NCI-H2029 treated with DMSO at 0.1 percent for 48 hours (cell line): ENCODE measurements at regions not wholly inside any gene's neighbourhood (a gene's known extent, or its start where the extent isn't known, plus 50 kb on each side); places are given as distances from the start of the nearest gene placed in this dataset.
"Not testable (repeated sequence)": the region's sequence is repeated elsewhere in the genome, so short reads cannot be mapped to it uniquely, and the experiment has no call there.

Experiments used
- DNase-seq: peaks from one replicate; lab custom pipeline; 2025; lab: John Stamatoyannopoulos, UW

DNA sequence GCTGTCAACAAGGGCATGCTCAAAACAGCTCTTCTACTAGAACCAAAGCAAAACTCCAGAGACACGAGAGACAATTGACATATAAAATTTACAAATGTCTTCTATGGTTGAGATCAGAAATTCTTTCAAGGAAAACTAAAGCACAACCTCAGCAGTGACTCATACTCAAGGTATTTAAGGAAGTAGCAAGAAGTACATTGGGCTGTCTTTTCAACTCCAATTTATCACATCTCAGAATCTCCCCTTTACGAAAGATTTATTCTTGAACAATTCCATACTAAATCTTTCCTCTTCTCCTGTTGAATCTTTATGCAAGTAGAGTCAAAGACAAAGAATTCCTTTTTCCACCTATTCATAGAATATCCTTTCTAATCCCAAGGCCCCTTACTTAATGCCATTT lies 324.0 kb downstream of the IRS1 start:
- no peak for DNase-seq

DNA sequence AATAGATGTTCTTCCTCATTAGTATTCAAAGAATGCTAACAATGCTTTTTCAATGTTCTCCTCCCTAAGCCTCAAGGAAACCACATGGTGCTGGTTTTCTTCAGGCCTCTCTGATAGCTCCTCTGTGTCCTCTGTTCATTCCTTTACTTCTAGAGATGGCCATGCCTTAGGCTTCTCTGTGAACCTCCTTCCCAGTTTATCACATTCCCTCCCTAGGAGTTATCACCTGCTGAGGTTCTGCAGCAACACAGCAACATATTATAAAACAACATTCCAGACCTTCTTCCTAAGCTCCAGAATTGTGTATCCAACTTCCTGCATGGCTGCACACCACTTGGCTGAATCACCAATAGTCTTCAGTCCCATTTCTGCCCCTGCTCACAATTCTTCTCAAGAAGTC lies 325.5 kb downstream of the IRS1 start:
- DNase-seq: no peak

DNA sequence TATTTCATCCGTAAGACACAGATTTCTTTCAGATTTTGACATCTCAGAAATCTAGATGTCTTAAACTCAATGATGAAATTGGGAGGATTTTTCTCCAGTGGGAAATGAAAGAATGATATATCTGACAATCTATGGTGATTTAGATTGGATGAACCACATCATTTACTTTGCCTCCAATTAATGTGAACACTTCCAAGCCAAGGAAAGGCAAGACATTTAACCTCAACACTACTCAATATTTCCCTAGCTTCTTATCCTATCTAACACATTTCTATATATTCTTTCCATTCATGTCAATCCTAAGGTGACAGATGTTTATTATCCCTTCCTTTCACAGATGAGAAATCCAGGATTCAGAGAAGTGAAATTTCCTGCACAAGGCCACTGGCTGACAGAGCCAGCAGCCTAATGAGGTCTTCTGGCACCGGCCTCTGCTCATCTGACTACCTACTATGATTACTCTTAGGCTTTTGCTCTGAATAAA lies 327.6 kb downstream of the IRS1 start:
- DNase-seq: no peak

DNA sequence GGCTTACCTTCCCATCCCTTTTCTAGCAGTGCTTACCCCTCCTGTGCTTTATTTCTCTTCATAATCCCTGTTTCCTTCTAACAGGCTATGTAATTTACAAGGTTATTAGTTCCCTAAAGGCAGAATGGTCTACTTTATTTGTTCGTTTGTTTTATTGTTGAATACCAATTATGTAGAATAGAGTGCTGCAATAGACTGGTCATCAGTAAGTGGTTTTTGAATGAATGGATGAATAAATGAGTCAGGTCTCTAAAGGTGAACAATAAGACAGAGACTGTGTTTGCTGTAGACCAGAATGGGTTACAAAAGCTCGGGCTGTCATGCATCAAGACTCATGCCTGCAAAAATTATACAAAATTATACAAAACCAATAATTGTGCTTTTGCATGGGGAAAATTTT lies 332.0 kb downstream of the IRS1 start:
- DNase-seq: no peak

DNA sequence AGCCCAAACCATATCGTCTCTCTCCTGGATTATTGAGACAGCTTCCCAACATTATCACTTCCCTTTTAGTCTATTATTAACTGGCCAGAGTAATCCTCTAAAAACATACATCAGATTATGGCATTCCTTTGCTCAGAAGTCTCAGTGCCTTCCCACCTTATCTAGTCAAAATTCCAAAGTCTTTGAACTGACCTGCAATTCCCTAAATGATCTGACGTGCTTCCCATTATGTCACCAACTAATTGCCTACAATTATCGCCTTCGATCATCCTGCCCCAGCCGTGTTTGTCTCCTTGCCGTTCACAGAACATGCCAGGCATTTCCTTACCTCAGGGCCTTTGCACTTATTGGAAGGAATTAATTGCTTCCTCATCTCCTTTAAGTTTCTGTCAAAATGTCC lies 332.4 kb downstream of the IRS1 start:
- DNase-seq: no peak

DNA sequence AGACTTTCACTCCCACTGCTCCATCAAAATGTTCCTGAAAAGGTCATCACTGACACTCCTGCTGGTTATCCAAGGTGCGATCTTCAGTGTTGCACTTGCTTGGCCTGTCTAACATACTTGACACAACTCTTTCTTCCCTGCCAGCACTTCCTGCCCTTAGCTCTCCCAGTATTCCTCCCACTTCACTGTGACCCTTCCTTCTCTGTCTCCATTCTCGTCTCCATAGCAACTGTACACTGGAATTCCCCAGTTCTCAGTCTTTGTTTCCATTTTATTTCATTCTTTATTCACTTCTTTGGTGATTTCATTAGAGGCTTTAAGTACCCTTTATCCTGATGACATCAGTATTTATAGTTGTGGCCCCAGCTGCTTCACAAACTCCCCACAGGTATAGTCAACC lies 333.0 kb downstream of the IRS1 start:
- DNase-seq: no peak

DNA sequence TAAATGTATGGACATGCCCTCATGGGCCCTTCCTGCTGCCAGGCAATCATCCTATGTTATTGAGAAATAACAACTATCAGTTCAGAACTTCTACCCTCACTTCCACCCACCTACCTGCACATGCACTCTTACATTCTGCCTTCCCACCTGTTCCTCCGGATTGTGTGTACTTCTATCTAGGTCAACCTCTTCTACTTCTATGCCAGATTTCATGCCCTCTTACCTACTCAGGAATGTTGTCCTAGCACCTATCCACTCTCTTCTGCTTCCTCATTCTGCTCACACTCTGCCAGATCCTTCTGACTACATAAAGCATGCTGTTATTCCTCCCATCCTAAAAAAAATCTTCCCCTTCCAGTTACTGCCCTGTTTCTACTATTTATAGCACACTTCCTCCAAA lies 333.5 kb downstream of the IRS1 start:
- DNase-seq: no peak

DNA sequence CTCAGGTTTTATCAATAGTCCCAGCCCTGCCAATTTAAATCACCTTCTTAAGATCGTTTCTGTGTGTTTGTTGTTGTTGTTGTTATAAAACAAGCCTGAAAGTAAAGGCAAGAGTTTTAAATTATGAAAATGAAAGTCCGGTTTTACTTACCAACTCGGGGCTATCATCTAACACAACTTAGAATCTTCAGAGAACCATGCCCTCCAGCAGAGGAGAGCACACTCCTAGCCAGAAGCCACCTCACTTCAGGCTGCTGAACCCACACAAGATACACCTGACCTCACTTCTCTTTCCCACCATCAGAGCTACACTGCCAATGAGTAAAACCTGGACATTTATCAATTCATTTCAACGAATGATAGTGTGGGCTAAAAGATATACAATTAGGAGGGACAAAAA lies 335.2 kb downstream of the IRS1 start:
- DNase-seq: no peak

DNA sequence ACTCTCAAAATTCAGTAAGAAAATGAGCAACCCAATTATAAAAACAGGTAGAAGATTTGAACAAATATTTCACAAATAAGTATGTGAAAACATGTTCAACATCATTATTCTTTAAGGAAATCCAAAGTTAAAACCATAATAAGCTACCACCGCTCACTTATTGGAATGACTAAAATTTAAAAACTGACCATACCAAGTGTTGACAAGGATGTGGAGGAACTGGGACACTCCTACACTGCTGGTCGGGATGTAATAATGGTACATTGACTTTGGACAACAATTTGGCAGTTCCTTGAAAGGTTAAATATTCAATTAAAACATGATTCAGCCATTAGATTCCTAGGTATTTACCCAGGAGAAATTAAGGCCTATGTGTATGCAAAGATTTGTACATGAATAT lies 336.5 kb downstream of the IRS1 start:
- no peak for DNase-seq

DNA sequence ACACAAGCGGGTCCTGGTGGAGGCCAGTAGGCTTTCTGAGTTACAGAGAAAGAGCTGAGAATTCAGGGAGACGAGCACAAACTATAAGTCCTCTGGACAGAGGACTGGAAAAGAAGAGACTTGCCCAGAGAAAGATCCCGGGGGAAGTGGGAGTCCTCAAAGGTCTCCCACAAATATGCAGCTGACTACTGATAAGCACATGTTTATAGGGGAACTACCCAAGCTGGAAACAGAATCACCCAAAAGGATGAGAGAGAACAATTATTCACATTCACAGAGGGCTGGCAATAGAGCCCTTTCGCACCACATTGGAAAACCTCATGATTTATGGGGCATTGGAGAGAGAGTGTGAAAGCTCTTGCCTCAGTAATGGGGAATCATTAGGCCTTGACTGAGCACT lies 337.6 kb downstream of the IRS1 start:
- no peak for DNase-seq

DNA sequence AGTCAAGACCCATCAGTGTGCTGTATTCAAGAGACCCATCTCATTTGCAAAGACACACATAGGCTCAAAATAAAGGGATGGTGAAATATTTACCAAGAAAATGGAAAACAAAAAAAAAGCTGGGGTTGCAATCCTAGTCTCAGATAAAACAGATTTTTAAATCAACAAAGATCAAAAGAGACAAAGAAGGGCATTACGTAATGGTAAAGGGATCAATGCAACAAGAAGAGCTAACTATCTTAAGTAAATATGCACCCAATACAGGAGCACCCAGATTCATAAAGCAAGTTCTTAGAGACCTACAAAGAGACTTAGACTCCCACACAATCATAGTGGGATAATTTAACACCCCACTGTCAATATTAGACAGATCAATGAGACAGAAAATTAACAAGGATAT lies 343.5 kb downstream of the IRS1 start:
- not testable (repeated sequence) for DNase-seq

DNA sequence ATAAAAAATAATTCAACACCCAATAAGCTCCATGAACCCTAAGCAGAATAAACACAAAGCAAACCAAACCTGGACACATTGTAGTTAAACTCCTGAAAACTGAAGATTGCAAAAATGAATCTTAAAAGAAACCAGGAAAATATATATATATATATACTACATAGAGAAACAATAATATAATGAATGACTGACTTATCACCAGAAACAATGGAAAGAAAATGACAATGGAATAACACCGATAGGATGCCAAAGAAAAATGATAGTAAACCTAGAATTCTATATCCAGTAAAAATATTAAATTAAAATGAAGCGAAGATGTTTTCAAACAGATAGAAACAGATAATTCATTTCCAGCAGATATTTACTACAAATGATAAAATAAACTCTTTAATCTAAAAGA lies 346.9 kb downstream of the IRS1 start:
- DNase-seq: no peak

DNA sequence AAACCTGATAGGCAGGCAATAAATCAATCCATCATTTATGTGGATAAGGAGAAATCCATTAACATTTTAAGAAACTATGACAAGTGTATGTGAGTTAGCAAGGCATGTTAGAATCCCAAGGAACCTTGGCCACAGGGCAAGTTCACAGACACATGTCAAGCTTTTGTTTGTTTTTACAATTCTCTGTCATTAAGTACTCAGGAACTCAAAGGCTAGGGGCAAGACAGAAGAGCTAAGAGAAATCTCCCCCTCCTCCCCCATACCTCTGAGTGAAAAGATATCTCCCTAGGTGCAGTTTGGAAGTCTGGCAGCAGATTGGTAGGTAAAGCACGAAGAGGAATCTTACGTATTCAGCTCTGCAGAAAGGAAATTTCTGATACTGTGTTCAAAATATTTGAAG lies 348.1 kb downstream of the IRS1 start:
- no peak for DNase-seq

DNA sequence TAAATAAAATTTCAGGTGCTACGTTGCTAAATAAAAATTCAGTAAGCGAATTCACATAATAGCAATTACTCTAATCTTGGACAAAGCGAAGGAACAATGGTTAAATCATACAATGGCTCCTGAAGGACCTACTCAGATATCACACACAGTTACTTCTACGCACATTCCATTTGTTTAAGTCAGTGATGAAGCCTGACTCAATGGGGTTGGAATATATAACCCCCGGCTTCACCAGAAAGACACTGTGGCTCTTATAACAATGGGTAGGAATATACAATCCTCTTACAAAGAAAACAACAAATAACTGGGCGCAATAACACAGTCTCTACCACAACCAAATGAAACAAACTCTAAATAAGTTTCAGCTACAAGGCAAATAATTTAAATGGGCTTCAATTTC lies 349.5 kb downstream of the IRS1 start:
- no peak for DNase-seq

DNA sequence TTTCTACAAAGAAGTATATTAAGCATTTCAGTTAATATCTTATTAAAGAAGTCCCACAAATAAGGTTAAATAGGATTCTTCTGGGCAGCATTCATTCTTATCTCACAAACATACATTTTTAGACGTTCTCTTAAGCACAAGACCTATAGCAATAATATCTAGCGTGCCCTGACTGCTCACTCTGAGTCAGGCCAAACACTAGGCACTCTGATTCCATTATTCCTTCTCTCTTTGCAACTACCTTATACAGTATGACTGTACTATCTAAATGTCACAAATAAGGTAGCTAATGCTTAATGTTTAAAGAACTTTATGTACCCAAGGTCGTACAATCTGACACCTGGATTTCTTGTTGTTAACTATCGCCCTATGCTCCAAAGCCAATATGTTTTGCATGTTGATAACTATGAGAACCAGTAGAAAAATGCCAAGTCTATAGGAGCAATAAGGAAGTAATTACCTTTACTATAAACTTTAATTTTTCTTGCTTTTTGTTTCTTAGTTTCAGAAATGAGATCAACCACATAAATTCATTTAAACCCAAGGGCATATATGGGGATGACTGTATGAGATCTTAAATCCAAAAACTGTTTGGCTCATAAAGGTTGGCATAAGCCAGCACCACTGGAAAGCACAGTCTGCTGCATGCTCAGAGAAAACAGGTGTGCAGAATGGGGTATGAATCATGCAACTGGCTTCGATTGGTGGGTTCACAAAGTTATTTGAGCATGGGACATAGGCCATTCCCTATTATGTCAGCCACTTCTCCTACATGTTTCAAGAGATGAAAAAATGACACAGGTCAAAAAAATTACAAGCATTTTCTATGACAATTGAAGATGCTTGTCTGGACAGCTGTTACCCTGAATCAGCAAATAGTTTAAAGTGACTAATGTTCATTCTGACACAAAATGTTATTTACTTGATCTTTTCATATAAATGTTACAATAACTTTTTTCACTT lies 352.0 kb downstream of the IRS1 start:
- DNase-seq: no peak

DNA sequence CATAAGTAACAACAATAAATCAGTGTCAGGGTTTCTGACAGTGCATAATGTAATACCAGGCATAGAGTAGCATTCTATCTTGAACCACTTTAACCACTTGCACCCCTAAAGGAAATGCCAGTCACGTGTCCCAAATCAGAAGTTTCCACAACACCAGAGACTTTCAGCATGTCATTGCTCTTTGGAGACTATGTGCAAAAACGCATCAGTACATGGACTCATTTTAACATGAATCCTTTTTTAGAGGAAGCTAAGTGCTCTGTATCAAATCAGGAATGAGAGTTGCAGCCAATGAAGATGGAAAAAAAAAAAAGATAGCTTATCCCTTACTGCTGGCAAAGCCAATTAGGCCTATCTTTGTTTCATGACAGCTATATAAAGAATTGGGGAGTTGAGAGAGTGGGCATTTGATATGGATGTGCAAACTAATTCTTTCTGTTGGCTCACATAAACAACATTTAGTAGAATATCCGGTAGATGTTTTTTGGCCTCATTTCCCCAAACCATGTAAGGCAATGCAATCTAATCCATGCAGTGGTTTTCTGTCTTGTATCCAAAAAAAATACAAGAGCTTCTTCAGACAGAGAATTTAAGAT lies 353.1 kb downstream of the IRS1 start:
- no peak for DNase-seq

DNA sequence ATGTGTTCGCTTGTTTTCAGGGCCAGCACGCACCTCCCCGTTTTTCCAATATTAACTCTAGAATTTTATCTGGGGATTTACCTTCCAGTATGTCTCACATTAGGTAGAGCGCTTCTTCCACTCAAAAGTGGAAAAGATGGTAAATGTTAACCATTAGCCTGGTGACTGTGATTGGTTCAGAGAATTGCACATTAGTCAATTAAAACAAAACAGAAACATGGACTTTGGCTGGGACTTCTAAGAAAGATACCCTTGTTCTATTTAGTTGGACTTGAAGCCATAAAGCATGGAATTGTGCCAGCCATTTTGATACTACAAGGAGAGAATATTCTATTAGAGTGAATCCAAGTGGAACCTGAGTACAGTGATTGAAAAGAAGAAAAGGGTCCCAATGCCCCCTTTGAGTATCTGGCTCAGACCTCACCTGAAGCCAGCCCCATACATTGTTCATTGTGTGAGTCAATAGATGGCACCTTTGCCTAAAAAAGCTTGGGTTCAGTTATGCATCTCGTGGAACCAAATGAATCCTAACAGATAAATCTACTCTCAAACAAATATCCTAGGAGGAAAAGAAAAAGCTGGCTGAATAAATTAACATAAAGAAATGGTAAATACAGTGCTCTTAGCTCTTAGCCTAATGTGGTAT lies 354.3 kb downstream of the IRS1 start:
- no peak for DNase-seq

DNA sequence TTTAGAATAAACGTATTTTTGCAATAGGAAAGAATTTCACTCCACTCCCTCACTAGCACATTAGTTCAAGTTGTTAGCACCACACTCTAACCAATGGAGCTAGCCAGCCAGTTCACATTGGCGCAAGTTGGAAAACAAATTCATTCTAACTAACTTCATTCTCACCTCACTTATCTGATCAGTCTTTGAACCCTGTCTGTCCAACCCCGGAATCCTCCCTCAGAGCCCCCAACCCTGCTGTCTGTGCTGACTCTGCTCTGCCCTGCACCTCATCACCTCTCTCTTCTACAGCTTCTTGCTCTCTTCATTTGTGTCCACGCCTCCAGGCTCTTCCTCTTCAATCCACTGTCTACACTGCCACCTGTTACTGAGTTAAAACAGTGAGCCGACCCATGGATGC lies 356.5 kb downstream of the IRS1 start:
- DNase-seq: no peak

DNA sequence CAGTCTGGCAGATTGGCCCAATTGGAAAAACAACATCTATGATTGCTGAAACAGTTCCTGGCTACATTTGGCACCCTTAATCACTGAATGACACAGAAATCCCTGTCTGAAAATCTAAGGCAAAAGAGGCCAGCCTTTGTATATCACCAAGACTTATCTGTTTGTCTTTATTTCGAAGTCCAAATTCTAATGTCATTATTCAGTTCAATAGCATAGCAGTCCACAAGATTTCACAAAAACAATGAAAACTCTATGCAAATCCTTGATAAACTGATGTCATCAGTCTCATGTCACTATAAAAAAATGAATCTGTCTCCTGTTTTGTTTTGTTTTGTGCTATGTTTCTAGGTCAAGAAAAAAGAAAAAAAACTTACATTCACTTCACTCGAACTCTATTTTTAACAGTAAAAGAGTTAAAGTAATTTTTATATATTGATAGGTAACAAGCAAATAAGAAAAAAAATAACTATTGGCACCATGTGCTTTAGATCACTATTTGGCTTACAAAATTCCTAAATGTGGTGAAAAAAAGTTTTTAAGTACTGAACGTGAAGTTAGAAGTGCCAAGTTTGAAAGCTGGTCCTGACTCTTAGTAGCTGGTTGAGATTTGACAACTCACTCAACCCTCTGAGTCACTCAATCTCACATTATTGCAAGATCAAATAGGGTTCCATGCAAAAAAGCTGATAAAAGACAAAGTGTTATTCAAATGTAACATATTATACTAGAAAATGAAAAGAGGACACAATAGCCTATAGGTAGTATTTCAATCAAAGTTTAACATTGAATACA lies 359.3 kb downstream of the IRS1 start:
- no peak for DNase-seq

DNA sequence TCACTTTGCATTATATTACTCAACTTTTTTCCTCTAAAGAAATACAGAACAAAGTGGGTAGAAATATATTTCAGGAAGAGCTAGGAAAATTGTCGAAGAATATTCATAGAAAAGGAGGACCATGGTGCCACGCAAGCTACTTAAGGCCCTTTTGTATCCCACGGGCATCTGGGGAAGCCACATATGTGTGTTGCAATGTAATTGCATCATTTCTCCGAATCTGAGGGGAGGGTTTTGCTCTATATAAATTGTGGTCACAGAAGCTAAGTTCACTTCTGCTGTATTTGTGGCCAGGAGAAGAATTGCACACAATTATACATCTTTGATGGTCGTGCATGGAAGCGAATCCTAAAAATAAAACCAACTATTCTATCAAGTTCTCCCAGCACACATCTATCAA lies 360.3 kb downstream of the IRS1 start:
- DNase-seq: no peak

DNA sequence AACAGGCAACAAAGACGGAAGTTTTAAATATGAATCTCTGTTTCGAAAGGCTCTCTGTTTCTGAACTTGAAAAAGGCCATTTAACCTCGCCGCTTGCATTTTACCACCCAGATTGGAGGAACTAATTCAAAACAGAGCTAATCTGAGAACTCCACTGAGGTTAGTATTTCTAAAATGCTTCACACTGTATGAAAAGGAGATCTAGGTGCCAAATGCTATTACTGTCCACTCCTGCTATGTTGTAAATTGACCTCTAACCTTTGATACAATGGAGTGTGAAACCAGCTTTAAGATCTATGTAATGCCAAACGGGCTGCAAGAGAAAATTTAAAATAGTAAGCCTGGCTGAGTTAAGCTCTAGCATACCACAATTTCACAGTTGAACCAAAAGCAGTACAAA lies 364.5 kb downstream of the IRS1 start:
- no peak for DNase-seq

DNA sequence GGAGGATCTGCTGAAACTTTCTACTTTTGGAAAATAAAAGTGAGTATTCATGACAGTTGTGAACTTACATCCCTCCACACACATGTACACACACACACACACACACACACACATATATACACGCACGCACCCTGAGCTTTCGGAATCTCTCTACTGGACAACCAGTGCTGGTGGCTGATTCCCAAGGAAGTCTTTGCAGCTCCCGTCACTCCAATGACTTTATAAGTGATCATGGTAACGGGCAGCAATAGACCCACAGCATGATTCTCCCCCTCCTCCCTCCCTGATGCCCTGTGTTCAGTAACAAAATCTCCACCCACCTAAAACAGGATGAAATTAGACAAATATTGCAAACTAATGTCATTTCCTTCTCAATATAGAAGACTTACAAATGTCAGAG lies 364.9 kb downstream of the IRS1 start:
- DNase-seq: no peak
